ENCODE measurements at regions not wholly inside any gene's neighbourhood (a gene's known extent, or its start where the extent isn't known, plus 50 kb on each side); places are given as distances from the start of the nearest gene placed in this dataset.
"Not testable (repeated sequence)": the region's sequence is repeated elsewhere in the genome, so short reads cannot be mapped to it uniquely, and the experiment has no call there.

GRCh38 chr20:54848984-54849538, 373.7 kb downstream of the DOK5 start:
- DNase-seq (ENCODE audit: low spot score): no peak

- DNase-seq (ENCODE audit: low spot score): no peak
Measured at GRCh38 chr20:54848262-54848661, 372.9 kb downstream of the DOK5 start.

GRCh38 chr20:54846948-54847347, 371.6 kb downstream of the DOK5 start:
- DNase-seq (ENCODE audit: low spot score): no peak

GRCh38 chr20:54844346-54844745, 369.0 kb downstream of the DOK5 start:
- no peak for DNase-seq (ENCODE audit: low spot score)

- no peak for DNase-seq (ENCODE audit: low spot score)
Measured at GRCh38 chr20:54843865-54844264, 368.5 kb downstream of the DOK5 start.

GRCh38 chr20:54843431-54843830, 368.0 kb downstream of the DOK5 start:
- DNase-seq (ENCODE audit: low spot score): no peak

- DNase-seq (ENCODE audit: low spot score): no peak
Measured at GRCh38 chr20:54839224-54839623, 363.8 kb downstream of the DOK5 start.

GRCh38 chr20:54837226-54837625, 361.8 kb downstream of the DOK5 start:
- no peak for DNase-seq (ENCODE audit: low spot score)

GRCh38 chr20:54822386-54822785, 347.0 kb downstream of the DOK5 start:
- DNase-seq (ENCODE audit: low spot score): no peak

DNA sequence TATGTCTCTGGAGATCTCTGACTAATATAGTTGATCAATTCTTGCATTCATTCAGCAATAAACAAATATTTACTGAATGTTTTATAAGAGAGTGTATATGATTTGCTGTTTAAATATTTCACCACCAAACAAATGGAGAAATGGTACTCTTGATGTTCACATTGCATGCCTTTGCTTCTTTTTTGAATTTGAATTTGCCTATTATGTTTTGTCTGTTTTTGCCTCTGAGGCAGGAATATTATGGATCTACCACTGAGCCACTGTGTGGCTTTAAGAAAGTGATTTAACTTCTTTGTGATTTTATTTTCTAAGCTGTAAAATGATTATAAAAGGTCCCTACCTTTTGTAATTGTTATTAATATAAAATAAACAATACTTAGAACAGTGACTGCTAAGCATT, 345.0 kb downstream of the DOK5 start:
- no peak for DNase-seq (ENCODE audit: low spot score)

GRCh38 chr20:54806462-54806861, 331.1 kb downstream of the DOK5 start:
- DNase-seq (ENCODE audit: low spot score): no peak

- no peak for DNase-seq (ENCODE audit: low spot score)
Measured at GRCh38 chr20:54794874-54795273, 319.5 kb downstream of the DOK5 start.

DNA sequence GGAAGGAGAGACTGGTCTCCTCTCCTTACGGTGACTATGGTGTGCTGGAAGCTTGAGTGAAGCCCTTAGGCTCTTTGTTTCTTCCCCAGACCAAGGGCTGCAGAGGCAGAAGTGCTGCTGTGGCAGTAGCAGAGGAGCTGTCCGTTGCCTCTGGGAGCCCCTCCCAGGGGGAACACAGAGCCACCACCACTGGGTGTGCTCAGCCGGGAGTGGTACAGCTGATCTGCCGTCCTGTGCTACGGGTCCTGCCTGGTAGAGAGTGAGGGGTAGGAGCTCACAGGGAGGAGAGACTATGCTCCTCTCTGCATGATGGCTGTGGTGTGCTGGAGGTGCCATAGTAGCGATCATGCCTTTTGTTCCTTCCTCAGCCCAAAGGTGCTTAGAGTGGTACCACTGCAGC, 318.7 kb downstream of the DOK5 start:
- no peak for DNase-seq (ENCODE audit: low spot score)

- no peak for DNase-seq (ENCODE audit: low spot score)
Measured at GRCh38 chr20:54793291-54793992, 318.0 kb downstream of the DOK5 start.

GRCh38 chr20:54792688-54793087, 317.3 kb downstream of the DOK5 start:
- DNase-seq (ENCODE audit: low spot score): no peak

DNA sequence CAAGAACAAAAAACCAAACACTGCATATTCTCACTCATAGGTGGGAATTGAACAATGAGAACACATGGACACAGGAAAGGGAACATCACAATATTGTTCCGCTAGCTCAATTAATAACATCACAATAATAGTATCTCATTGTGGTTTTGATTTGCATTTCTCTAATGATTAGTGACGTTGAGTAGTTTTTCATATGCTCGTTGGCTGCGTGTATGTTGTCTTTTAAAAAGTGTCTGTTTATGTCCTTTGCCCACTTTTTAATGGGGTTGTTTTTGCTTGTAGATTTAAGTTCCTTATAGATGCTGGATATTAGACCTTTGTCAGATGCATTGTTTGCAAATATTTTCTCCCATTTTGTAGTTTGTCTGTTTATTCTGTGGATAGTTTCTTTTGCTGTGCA, 312.9 kb downstream of the DOK5 start:
- DNase-seq (ENCODE audit: low spot score): not testable (repeated sequence)

GRCh38 chr20:54782758-54783157, 307.4 kb downstream of the DOK5 start:
- not testable (repeated sequence) for DNase-seq (ENCODE audit: low spot score)

GRCh38 chr20:54774426-54774825, 299.0 kb downstream of the DOK5 start:
- no peak for DNase-seq (ENCODE audit: low spot score)

DNA sequence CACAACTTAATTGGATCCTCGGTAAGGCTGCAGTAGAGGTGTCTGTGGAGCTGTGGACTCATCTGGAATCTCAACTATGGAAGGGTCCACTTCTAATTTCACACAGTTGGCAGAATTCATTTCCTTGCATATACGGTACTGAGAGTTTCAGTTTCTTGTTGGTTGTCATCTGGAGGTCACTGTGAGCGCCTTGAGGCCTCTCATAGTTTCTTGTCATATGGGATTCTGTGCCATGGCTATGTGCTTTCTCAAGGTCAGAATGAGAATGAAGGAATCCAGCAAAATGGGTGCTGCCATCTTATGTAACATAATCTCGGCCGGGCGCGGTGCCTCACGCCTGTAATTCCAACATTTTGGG, 298.2 kb downstream of the DOK5 start:
- DNase-seq (ENCODE audit: low spot score): no peak

DNA sequence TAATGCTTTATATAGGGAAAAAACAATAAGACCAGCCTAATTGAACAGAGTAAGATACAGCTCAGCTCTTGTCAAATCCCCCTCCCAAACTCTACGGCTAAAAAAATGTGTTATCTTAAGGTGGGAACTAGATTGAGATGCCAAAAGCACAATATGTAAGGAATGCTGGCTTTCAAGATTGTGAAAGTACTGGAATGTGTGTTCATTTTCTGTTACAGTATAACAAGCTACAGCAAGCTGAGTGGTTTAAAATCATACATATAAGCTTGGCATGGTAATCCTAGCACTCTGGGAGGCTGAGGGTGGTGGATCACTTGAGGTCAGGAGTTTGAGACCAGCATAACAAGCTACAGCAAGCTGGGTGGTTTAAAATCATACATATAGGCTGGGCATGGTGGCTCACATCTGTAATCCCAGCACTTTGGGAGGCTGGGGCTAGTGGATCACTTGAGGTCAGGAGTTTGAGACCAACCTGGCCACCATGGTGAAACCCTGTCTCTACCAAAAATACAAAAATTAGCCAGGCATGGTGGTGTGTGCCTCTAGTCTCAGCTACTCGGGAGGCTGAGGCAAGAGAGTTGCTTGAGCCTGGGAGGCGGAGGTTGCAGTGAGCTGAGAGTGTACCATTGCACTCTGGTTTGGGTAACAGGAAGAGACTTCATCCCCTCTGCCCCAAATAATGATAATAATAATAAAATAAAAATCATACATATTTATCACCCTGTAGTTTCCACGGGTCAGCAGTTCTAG, 297.7 kb downstream of the DOK5 start:
- no peak for DNase-seq (ENCODE audit: low spot score)

DNA sequence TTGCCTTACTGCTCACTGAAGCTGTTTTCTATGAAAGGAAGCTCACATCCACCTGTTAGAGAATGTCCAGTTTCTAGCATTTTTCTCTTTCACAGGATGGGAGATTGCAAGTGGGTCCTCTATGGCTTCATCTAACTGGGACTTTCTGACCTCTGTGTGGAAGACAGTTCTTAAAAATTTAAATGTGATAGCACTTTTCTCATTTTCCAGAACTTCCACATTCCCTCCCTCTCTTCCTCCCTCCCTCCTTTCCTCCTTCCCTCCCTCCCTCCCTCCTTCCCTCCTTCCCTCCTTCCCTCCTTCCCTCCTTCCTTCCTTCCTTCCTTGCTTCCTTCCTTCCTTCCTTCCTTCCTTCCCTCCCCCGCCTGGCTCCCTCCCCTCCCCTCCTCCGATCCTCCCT, 291.1 kb downstream of the DOK5 start:
- DNase-seq (ENCODE audit: low spot score): no peak

DNA sequence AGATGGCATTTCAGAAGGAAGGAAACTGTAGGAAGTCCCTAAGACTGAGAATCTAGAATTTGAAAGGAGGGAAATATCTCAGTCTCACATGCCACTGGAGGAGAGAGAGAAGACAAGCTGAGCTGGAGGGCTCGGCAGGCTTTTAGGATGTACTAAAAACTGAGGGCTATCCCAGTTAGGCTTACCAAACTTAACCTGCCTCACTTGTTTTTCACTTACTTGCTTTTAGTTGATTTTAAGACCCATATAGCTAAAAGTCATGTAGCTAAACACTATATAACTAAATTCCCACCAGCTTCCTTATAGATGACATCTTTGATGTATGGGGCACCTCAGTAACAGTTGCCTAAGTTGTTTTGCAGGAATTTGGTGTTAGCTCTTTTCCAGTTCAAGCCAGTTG, 288.0 kb downstream of the DOK5 start:
- DNase-seq (ENCODE audit: low spot score): no peak

DNA sequence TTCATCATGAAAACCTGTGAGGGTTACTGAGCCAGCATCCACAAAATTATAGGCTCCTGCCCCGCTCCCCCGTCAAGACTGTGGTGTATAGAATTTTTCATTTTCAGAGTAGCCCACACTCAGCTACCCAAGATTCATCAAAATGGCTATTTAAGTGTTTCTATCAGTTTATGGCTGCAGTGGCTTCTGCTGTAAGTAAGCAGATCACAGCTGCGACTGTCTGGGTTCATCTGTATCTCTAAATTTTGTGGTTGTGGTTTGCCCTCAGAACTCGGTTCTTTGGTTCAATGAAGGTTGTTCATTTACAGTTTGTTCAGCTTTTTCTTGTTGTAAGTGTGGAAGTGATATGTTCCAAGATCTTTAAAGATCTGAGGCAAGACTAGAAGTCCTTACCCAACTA, 284.2 kb downstream of the DOK5 start:
- DNase-seq (ENCODE audit: low spot score): no peak
